ENCODE measurements at regions not wholly inside any gene's neighbourhood (a gene's known extent, or its start where the extent isn't known, plus 50 kb on each side); places are given as distances from the start of the nearest gene placed in this dataset.

GRCh38 chr13:55347528-55347927, 1793.2 kb upstream of the PRR20A start:
- no peaks in the 10 kb centered on the region for H3K36me3 ChIP-seq (ENCODE audit: control insufficient read depth in 3 of 3, insufficient read depth in 3 of 3, low read length in 3 of 3)
- no peaks in the 10 kb centered on the region for H3K27me3 ChIP-seq (ENCODE audit: control insufficient read depth in 3 of 3, insufficient read depth in 3 of 3, low read length in 3 of 3)
- H3K9me3 ChIP-seq (ENCODE audit: control insufficient read depth in 3 of 3, low read length in 3 of 3): no peaks in the 10 kb centered on the region
- no peaks in the 10 kb centered on the region for H3K4me1 ChIP-seq (ENCODE audit: control insufficient read depth in 3 of 3, insufficient read depth in 3 of 3, low read length in 3 of 3)
- H3K4me3 ChIP-seq (ENCODE audit: low read length in 3 of 3): no peak overlapping the region
- H3K27ac ChIP-seq (ENCODE audit: low read depth, low read length): no peak overlapping the region
- no peak overlapping the region for H3K9ac ChIP-seq (ENCODE audit: low read depth in 1 of 3, low read length in 3 of 3)

GRCh38 chr13:55359067-55359466, 1781.7 kb upstream of the PRR20A start:
- Histone ChIP-seq H3K9me3 (ENCODE audit: control insufficient read depth in 3 of 3, low read length in 3 of 3) (no peaks in the 10 kb centered on the region), H3K36me3 (ENCODE audit: control insufficient read depth in 3 of 3, insufficient read depth in 3 of 3, low read length in 3 of 3) (no peaks in the 10 kb centered on the region), H3K4me1 (ENCODE audit: control insufficient read depth in 3 of 3, insufficient read depth in 3 of 3, low read length in 3 of 3) (no peaks in the 10 kb centered on the region), H3K27ac (ENCODE audit: low read depth, low read length) (no peak overlapping the region), H3K4me3 (ENCODE audit: low read length in 3 of 3) (no peak overlapping the region), H3K27me3 (ENCODE audit: control insufficient read depth in 3 of 3, insufficient read depth in 3 of 3, low read length in 3 of 3) (no peaks in the 10 kb centered on the region), H3K9ac (ENCODE audit: low read depth in 1 of 3, low read length in 3 of 3) (no peak overlapping the region)

- no peaks in the 10 kb centered on the region for H3K36me3 ChIP-seq (ENCODE audit: control insufficient read depth in 3 of 3, insufficient read depth in 3 of 3, low read length in 3 of 3)
- H3K9me3 ChIP-seq (ENCODE audit: control insufficient read depth in 3 of 3, low read length in 3 of 3): no peaks in the 10 kb centered on the region
- H3K9ac ChIP-seq (ENCODE audit: low read depth in 1 of 3, low read length in 3 of 3): no peak overlapping the region
- H3K27ac ChIP-seq (ENCODE audit: low read depth, low read length): no peak overlapping the region
- H3K4me1 ChIP-seq (ENCODE audit: control insufficient read depth in 3 of 3, insufficient read depth in 3 of 3, low read length in 3 of 3): no peaks in the 10 kb centered on the region
- no peak overlapping the region for H3K4me3 ChIP-seq (ENCODE audit: low read length in 3 of 3)
- no peaks in the 10 kb centered on the region for H3K27me3 ChIP-seq (ENCODE audit: control insufficient read depth in 3 of 3, insufficient read depth in 3 of 3, low read length in 3 of 3)
These were observed 1779.6 kb upstream of the PRR20A start for GRCh38 chr13:55361141-55361540.

DNA sequence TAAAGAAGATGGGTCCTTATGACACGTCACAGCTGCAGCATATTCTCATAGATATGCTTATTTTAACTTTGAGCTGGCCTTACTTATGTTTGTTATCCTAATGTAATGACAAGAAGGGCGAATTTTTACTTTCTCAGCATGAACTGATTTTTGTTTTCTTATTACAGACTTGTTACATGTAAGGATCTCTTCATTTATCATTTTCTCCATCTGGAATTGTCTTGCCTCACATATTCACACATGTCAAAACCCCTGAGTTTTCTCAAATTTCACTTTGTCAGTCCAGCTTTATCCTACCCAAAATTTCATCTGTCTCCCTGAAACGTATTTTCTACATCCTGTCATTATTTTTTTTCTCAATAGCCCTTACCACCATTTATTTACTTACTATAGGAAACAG, 1774.0 kb upstream of the PRR20A start:
- no peak overlapping the region for H3K9ac ChIP-seq (ENCODE audit: low read depth in 1 of 3, low read length in 3 of 3)
- H3K4me1 ChIP-seq (ENCODE audit: control insufficient read depth in 3 of 3, insufficient read depth in 3 of 3, low read length in 3 of 3): no peaks in the 10 kb centered on the region
- H3K4me3 ChIP-seq (ENCODE audit: low read length in 3 of 3): no peak overlapping the region
- H3K27ac ChIP-seq (ENCODE audit: low read depth, low read length): no peak overlapping the region
- no peaks in the 10 kb centered on the region for H3K9me3 ChIP-seq (ENCODE audit: control insufficient read depth in 3 of 3, low read length in 3 of 3)
- no peaks in the 10 kb centered on the region for H3K27me3 ChIP-seq (ENCODE audit: control insufficient read depth in 3 of 3, insufficient read depth in 3 of 3, low read length in 3 of 3)
- H3K36me3 ChIP-seq (ENCODE audit: control insufficient read depth in 3 of 3, insufficient read depth in 3 of 3, low read length in 3 of 3): no peaks in the 10 kb centered on the region

GRCh38 chr13:55394470-55394869, 1746.2 kb upstream of the PRR20A start:
- H3K27ac ChIP-seq (ENCODE audit: low read depth, low read length): no peak overlapping the region
- no peaks in the 10 kb centered on the region for H3K9me3 ChIP-seq (ENCODE audit: control insufficient read depth in 3 of 3, low read length in 3 of 3)
- no peaks in the 10 kb centered on the region for H3K27me3 ChIP-seq (ENCODE audit: control insufficient read depth in 3 of 3, insufficient read depth in 3 of 3, low read length in 3 of 3)
- H3K4me1 ChIP-seq (ENCODE audit: control insufficient read depth in 3 of 3, insufficient read depth in 3 of 3, low read length in 3 of 3): no peaks in the 10 kb centered on the region
- no peaks in the 10 kb centered on the region for H3K36me3 ChIP-seq (ENCODE audit: control insufficient read depth in 3 of 3, insufficient read depth in 3 of 3, low read length in 3 of 3)
- H3K4me3 ChIP-seq (ENCODE audit: low read length in 3 of 3): no peak overlapping the region
- no peak overlapping the region for H3K9ac ChIP-seq (ENCODE audit: low read depth in 1 of 3, low read length in 3 of 3)

DNA sequence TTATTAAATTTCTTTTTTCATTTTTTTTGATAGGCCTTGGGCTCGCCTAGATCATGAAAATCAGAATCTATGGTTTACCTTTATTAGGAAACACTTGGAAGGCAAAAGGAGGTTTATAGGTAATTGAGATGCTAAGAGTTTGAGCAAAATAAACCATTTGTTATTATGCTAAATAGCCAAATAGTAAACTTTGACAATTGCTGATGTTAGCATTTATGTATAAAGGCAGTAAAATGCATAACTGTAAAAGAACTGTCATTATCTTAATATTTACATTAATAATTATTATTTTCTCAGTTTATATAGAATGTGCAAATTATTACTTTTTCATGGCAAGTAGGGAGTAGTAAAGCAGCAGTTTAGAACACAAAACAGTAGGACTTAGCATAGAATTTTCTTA, 1737.8 kb upstream of the PRR20A start:
- Histone ChIP-seq H3K36me3 (ENCODE audit: control insufficient read depth in 3 of 3, insufficient read depth in 3 of 3, low read length in 3 of 3) (no peaks in the 10 kb centered on the region), H3K4me1 (ENCODE audit: control insufficient read depth in 3 of 3, insufficient read depth in 3 of 3, low read length in 3 of 3) (no peaks in the 10 kb centered on the region), H3K4me3 (ENCODE audit: low read length in 3 of 3) (no peak overlapping the region), H3K27me3 (ENCODE audit: control insufficient read depth in 3 of 3, insufficient read depth in 3 of 3, low read length in 3 of 3) (no peaks in the 10 kb centered on the region), H3K9me3 (ENCODE audit: control insufficient read depth in 3 of 3, low read length in 3 of 3) (no peaks in the 10 kb centered on the region), H3K9ac (ENCODE audit: low read depth in 1 of 3, low read length in 3 of 3) (no peak overlapping the region), H3K27ac (ENCODE audit: low read depth, low read length) (no peak overlapping the region)

- H3K9me3 ChIP-seq (ENCODE audit: control insufficient read depth in 3 of 3, low read length in 3 of 3): no peaks in the 10 kb centered on the region
- H3K4me1 ChIP-seq (ENCODE audit: control insufficient read depth in 3 of 3, insufficient read depth in 3 of 3, low read length in 3 of 3): no peaks in the 10 kb centered on the region
- no peak overlapping the region for H3K27ac ChIP-seq (ENCODE audit: low read depth, low read length)
- H3K36me3 ChIP-seq (ENCODE audit: control insufficient read depth in 3 of 3, insufficient read depth in 3 of 3, low read length in 3 of 3): no peaks in the 10 kb centered on the region
- no peaks in the 10 kb centered on the region for H3K27me3 ChIP-seq (ENCODE audit: control insufficient read depth in 3 of 3, insufficient read depth in 3 of 3, low read length in 3 of 3)
- no peak overlapping the region for H3K9ac ChIP-seq (ENCODE audit: low read depth in 1 of 3, low read length in 3 of 3)
- no peak overlapping the region for H3K4me3 ChIP-seq (ENCODE audit: low read length in 3 of 3)
These were observed 1736.7 kb upstream of the PRR20A start for GRCh38 chr13:55403887-55404487.

- H3K9me3 ChIP-seq (ENCODE audit: control insufficient read depth in 3 of 3, low read length in 3 of 3): no peaks in the 10 kb centered on the region
- H3K4me1 ChIP-seq (ENCODE audit: control insufficient read depth in 3 of 3, insufficient read depth in 3 of 3, low read length in 3 of 3): no peaks in the 10 kb centered on the region
- H3K9ac ChIP-seq (ENCODE audit: low read depth in 1 of 3, low read length in 3 of 3): no peak overlapping the region
- H3K4me3 ChIP-seq (ENCODE audit: low read length in 3 of 3): no peak overlapping the region
- no peak overlapping the region for H3K27ac ChIP-seq (ENCODE audit: low read depth, low read length)
- H3K27me3 ChIP-seq (ENCODE audit: control insufficient read depth in 3 of 3, insufficient read depth in 3 of 3, low read length in 3 of 3): no peaks in the 10 kb centered on the region
- no peaks in the 10 kb centered on the region for H3K36me3 ChIP-seq (ENCODE audit: control insufficient read depth in 3 of 3, insufficient read depth in 3 of 3, low read length in 3 of 3)
These were observed 1730.1 kb upstream of the PRR20A start for GRCh38 chr13:55410398-55411330.

- Histone ChIP-seq H3K4me3 (ENCODE audit: low read length in 3 of 3) (no peak overlapping the region), H3K27me3 (ENCODE audit: control insufficient read depth in 3 of 3, insufficient read depth in 3 of 3, low read length in 3 of 3) (no peaks in the 10 kb centered on the region), H3K36me3 (ENCODE audit: control insufficient read depth in 3 of 3, insufficient read depth in 3 of 3, low read length in 3 of 3) (no peaks in the 10 kb centered on the region), H3K4me1 (ENCODE audit: control insufficient read depth in 3 of 3, insufficient read depth in 3 of 3, low read length in 3 of 3) (no peaks in the 10 kb centered on the region), H3K9me3 (ENCODE audit: control insufficient read depth in 3 of 3, low read length in 3 of 3) (no peaks in the 10 kb centered on the region), H3K27ac (ENCODE audit: low read depth, low read length) (no peak overlapping the region), H3K9ac (ENCODE audit: low read depth in 1 of 3, low read length in 3 of 3) (no peak overlapping the region)
These were observed 1722.6 kb upstream of the PRR20A start for GRCh38 chr13:55418095-55418494.

- Histone ChIP-seq H3K36me3 (ENCODE audit: control insufficient read depth in 3 of 3, insufficient read depth in 3 of 3, low read length in 3 of 3) (no peaks in the 10 kb centered on the region), H3K4me3 (ENCODE audit: low read length in 3 of 3) (no peak overlapping the region), H3K9ac (ENCODE audit: low read depth in 1 of 3, low read length in 3 of 3) (no peak overlapping the region), H3K4me1 (ENCODE audit: control insufficient read depth in 3 of 3, insufficient read depth in 3 of 3, low read length in 3 of 3) (no peaks in the 10 kb centered on the region), H3K9me3 (ENCODE audit: control insufficient read depth in 3 of 3, low read length in 3 of 3) (no peaks in the 10 kb centered on the region), H3K27ac (ENCODE audit: low read depth, low read length) (no peak overlapping the region), H3K27me3 (ENCODE audit: control insufficient read depth in 3 of 3, insufficient read depth in 3 of 3, low read length in 3 of 3) (no peaks in the 10 kb centered on the region)
These were observed 1707.9 kb upstream of the PRR20A start for GRCh38 chr13:55432814-55433213.

Data from skeletal muscle tissue (tissue), 3 donors.